Choroid plexus epithelial cell (primary cell): ENCODE measurements at regions not wholly inside any gene's neighbourhood (a gene's known extent, or its start where the extent isn't known, plus 50 kb on each side); places are given as distances from the start of the nearest gene placed in this dataset.

ENCODE experiments used
- DNase-seq: peaks from one replicate; pipeline ENCODE4 v3.0.0-alpha.2; 2010; ENCODE audit warnings: low read depth
- H3K4me3 ChIP-seq: 2 replicates; pipeline ENCODE4 v1.5.1; 2011; ENCODE audit warnings: low read depth, mild to moderate bottlenecking, control low read depth, low read length, moderate library complexity
- TF ChIP-seq, protein P1 (sequence below): conservative IDR thresholded peaks from 2 replicates; pipeline ENCODE4 v1.5.1; 2011; ENCODE audit warnings: low read depth, mild to moderate bottlenecking, control low read depth, inconsistent platforms, low read length, moderate library complexity

- no peak overlapping the region for H3K4me3 ChIP-seq
- TF ChIP-seq, protein P1, sequence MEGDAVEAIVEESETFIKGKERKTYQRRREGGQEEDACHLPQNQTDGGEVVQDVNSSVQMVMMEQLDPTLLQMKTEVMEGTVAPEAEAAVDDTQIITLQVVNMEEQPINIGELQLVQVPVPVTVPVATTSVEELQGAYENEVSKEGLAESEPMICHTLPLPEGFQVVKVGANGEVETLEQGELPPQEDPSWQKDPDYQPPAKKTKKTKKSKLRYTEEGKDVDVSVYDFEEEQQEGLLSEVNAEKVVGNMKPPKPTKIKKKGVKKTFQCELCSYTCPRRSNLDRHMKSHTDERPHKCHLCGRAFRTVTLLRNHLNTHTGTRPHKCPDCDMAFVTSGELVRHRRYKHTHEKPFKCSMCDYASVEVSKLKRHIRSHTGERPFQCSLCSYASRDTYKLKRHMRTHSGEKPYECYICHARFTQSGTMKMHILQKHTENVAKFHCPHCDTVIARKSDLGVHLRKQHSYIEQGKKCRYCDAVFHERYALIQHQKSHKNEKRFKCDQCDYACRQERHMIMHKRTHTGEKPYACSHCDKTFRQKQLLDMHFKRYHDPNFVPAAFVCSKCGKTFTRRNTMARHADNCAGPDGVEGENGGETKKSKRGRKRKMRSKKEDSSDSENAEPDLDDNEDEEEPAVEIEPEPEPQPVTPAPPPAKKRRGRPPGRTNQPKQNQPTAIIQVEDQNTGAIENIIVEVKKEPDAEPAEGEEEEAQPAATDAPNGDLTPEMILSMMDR = no peak
- DNase-seq = no peak
These were observed 512.2 kb upstream of the TCF4 start for GRCh38 chr18:56100090-56100722.

DNA sequence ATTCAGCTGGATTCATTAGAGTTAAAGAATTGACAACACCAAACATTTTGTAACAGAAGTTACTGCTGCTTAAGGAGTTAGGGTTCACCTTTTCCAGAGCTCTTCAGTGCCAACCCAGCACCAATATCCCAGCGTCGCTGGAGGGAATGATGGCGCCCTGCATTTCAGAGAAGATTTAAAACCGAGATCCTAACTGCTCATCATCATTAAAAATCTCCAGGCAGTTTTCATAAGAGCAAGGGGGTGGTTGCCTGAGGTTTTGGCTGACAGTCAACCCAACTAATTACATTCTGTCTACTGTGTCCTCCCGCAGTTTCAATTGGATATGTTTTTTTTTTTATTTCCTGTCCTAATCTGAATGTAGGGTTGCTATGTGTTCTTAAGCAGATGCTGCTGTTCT is 509.6 kb upstream of the TCF4 start:
- TF ChIP-seq, protein P1 = no peak

GRCh38 chr18:56096861-56097260 is 508.9 kb upstream of the TCF4 start:
- no peak overlapping the region for H3K4me3 ChIP-seq
- DNase-seq = no peak
- TF ChIP-seq, protein P1 = no peak

More for the DNA sequence above, 509.6 kb upstream of the TCF4 start:
- H3K4me3 ChIP-seq = no peak overlapping the region
- no peak for DNase-seq

DNA sequence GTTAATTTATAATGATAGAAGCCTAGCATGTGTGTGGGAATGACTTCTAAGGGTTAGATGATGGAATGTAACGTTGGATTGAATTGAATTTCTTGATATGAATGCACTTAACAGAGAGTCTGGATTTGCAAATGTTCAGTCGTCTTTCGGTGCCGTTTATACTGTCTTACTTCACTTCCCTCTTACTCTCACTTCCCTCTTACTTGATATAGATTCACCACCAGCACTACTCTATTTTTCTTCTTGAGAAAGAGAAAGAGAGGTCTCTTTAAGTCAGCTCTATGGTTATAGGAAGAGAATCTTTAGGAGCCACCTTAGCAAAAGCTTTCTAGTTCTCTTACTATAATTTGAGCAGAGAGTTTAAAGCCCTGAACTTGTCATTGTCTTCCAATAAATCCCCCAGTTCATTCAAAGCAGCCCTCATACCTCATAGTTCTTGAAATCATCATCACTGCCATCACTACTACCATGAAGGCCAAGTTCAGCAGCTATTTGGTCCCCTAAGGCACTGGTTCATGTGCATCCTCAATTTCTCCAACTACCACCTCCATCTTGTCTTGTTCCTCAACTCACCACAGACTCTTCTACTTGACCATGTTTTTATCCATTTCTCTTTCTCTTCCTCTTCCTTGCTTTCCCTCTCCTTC is 501.7 kb upstream of the TCF4 start:
- TF ChIP-seq, protein P1 = no peak

GRCh38 chr18:56086786-56087185 is 498.8 kb upstream of the TCF4 start:
- TF ChIP-seq, protein P1 = no peak
- H3K4me3 ChIP-seq = no peak overlapping the region
- no peak for DNase-seq

More for the DNA sequence above, 501.7 kb upstream of the TCF4 start:
- no peak overlapping the region for H3K4me3 ChIP-seq
- no peak for DNase-seq

DNA sequence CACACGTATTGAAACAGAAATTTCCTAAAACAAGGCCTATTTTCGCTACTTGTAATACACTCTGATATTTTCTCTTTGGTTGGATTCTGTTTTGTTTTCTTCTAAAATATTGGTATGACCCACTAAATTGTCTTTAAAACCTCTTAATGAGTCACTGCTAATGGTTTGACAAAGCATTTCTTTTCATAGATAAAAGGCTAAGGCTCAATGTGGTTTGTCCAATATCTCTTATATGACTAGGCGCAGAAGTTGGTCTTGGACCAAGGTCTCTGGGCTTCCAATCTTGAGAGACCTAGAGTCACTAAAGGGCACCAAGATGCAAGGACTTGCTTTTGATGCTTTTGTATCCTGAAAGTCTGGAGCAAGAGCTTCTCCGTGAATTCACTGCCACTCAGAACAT is 498.2 kb upstream of the TCF4 start:
- no peak overlapping the region for H3K4me3 ChIP-seq
- TF ChIP-seq, protein P1 = no peak
- no peak for DNase-seq

- H3K4me3 ChIP-seq = no peak overlapping the region
- TF ChIP-seq, protein P1 = no peak
- DNase-seq = peak; percentile 78
These were observed 497.6 kb upstream of the TCF4 start for GRCh38 chr18:56085551-56085950.
